ENCODE measurements at regions not wholly inside any gene's neighbourhood (a gene's known extent, or its start where the extent isn't known, plus 50 kb on each side); places are given as distances from the start of the nearest gene placed in this dataset.

- H3K4me1 ChIP-seq (ENCODE audit: control insufficient read depth, insufficient read depth, low read depth, low read length): peaks cover 6% of the 10 kb centered on the region
- H2AK5ac ChIP-seq (ENCODE audit: low read length, severe bottlenecking): no peak overlapping the region
- no peak overlapping the region for H3K4me2 ChIP-seq (ENCODE audit: low read length, poor library complexity, severe bottlenecking)
- no peaks in the 10 kb centered on the region for H3K36me3 ChIP-seq (ENCODE audit: control insufficient read depth in 1 of 2, insufficient read depth in 2 of 2, low read depth in 1 of 2, low read length in 2 of 2)
- H2BK15ac ChIP-seq (ENCODE audit: low read depth, poor library complexity, severe bottlenecking): no peak overlapping the region
- H2AFZ ChIP-seq (ENCODE audit: low read depth, low read length): no peak overlapping the region
- H2BK12ac ChIP-seq (ENCODE audit: low read length in 2 of 2): no peak overlapping the region
- 45% methylated on average over 3 of the region's 3 CpGs for WGBS
- H3K27me3 ChIP-seq (ENCODE audit: control insufficient read depth in 1 of 2, insufficient read depth in 1 of 2, low read length in 2 of 2): no peaks in the 10 kb centered on the region
- H3K27ac ChIP-seq (ENCODE audit: low read length, poor library complexity, severe bottlenecking): no peak overlapping the region
- H2BK120ac ChIP-seq (ENCODE audit: low read depth, low read length): no peak overlapping the region
- H3K14ac ChIP-seq (ENCODE audit: low read length in 2 of 2): no peak overlapping the region
- DNase-seq: no peak
- H3K79me1 ChIP-seq (replicated peaks; ENCODE audit: low read length, poor library complexity, severe bottlenecking): no peaks in the 10 kb centered on the region
- no peak overlapping the region for H3K4ac ChIP-seq (ENCODE audit: low read depth in 1 of 2, low read length in 2 of 2)
- no peaks in the 10 kb centered on the region for H3K9me3 ChIP-seq (ENCODE audit: control insufficient read depth, low read length)
- no peak overlapping the region for H3K23ac ChIP-seq (ENCODE audit: low read length in 2 of 2)
- no peak overlapping the region for H2BK5ac ChIP-seq (ENCODE audit: low read depth, low read length, poor library complexity, severe bottlenecking)
- H3K4me3 ChIP-seq (ENCODE audit: insufficient read depth in 1 of 2, low read depth in 1 of 2, low read length in 2 of 2): no peak overlapping the region
- H4K91ac ChIP-seq (ENCODE audit: low read length): no peak overlapping the region
- H4K8ac ChIP-seq (ENCODE audit: low read length): no peak overlapping the region
- no peak overlapping the region for H3K9ac ChIP-seq (ENCODE audit: low read length)
- H3K18ac ChIP-seq (ENCODE audit: low read depth in 1 of 2, low read length in 2 of 2): no peak overlapping the region
Measured at GRCh38 chr10:34031400-34031799, 696.9 kb upstream of the NRP1 start.

- WGBS: 87% methylated on average over 10 of the region's 10 CpGs
- Histone ChIP-seq H3K36me3 (ENCODE audit: control insufficient read depth in 1 of 2, insufficient read depth in 2 of 2, low read depth in 1 of 2, low read length in 2 of 2) (no peaks in the 10 kb centered on the region), H2AFZ (ENCODE audit: low read depth, low read length) (no peak overlapping the region), H3K4me3 (ENCODE audit: insufficient read depth in 1 of 2, low read depth in 1 of 2, low read length in 2 of 2) (no peak overlapping the region), H3K9ac (ENCODE audit: low read length) (no peak overlapping the region), H3K4me2 (ENCODE audit: low read length, poor library complexity, severe bottlenecking) (no peak overlapping the region), H3K79me1 (replicated peaks; ENCODE audit: low read length, poor library complexity, severe bottlenecking) (no peaks in the 10 kb centered on the region), H3K27ac (ENCODE audit: low read length, poor library complexity, severe bottlenecking) (no peak overlapping the region), H4K91ac (ENCODE audit: low read length) (no peak overlapping the region), H2BK5ac (ENCODE audit: low read depth, low read length, poor library complexity, severe bottlenecking) (no peak overlapping the region), H3K27me3 (ENCODE audit: control insufficient read depth in 1 of 2, insufficient read depth in 1 of 2, low read length in 2 of 2) (no peaks in the 10 kb centered on the region), H2AK5ac (ENCODE audit: low read length, severe bottlenecking) (no peak overlapping the region), H3K4me1 (ENCODE audit: control insufficient read depth, insufficient read depth, low read depth, low read length) (peaks cover 6% of the 10 kb centered on the region), H4K8ac (ENCODE audit: low read length) (no peak overlapping the region), H3K23ac (ENCODE audit: low read length in 2 of 2) (no peak overlapping the region), H3K9me3 (ENCODE audit: control insufficient read depth, low read length) (peaks cover 5% of the 10 kb centered on the region), H2BK15ac (ENCODE audit: low read depth, poor library complexity, severe bottlenecking) (no peak overlapping the region), H2BK12ac (ENCODE audit: low read length in 2 of 2) (no peak overlapping the region), H2BK120ac (ENCODE audit: low read depth, low read length) (no peak overlapping the region), H3K14ac (ENCODE audit: low read length in 2 of 2) (no peak overlapping the region), H3K4ac (ENCODE audit: low read depth in 1 of 2, low read length in 2 of 2) (no peak overlapping the region), H3K18ac (ENCODE audit: low read depth in 1 of 2, low read length in 2 of 2) (no peak overlapping the region)
- DNase-seq: no peak
Measured at GRCh38 chr10:34029455-34029854, 695.0 kb upstream of the NRP1 start.

DNA sequence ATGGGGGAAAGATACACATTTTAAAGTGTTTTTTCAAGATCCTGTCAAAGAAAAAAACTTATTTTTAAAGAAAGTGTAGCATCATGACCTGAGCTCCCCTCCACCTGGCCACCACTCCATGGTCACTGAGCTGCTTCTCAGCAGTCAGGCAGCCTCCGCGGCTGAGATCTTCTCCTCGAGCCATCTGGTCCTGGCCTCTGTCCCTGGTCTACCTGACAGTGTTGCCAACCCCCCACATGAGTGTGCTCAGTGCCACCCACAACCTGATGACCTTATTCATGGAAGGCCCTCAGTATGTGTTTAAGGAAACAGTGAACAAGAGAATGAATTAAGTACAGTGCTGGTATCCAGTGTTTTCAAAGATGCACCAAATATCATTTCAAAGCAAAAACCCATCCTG lies 694.5 kb upstream of the NRP1 start:
- H3K23ac ChIP-seq (ENCODE audit: low read length in 2 of 2): no peak overlapping the region
- H3K4me2 ChIP-seq (ENCODE audit: low read length, poor library complexity, severe bottlenecking): no peak overlapping the region
- no peak overlapping the region for H4K8ac ChIP-seq (ENCODE audit: low read length)
- H3K18ac ChIP-seq (ENCODE audit: low read depth in 1 of 2, low read length in 2 of 2): no peak overlapping the region
- WGBS: 62% methylated on average over 3 of the region's 3 CpGs
- no peak overlapping the region for H2AK5ac ChIP-seq (ENCODE audit: low read length, severe bottlenecking)
- no peak overlapping the region for H3K9ac ChIP-seq (ENCODE audit: low read length)
- no peak overlapping the region for H3K14ac ChIP-seq (ENCODE audit: low read length in 2 of 2)
- H3K27ac ChIP-seq (ENCODE audit: low read length, poor library complexity, severe bottlenecking): no peak overlapping the region
- no peak overlapping the region for H2BK5ac ChIP-seq (ENCODE audit: low read depth, low read length, poor library complexity, severe bottlenecking)
- H2AFZ ChIP-seq (ENCODE audit: low read depth, low read length): no peak overlapping the region
- H3K4ac ChIP-seq (ENCODE audit: low read depth in 1 of 2, low read length in 2 of 2): no peak overlapping the region
- H3K79me1 ChIP-seq (replicated peaks; ENCODE audit: low read length, poor library complexity, severe bottlenecking): no peaks in the 10 kb centered on the region
- no peak overlapping the region for H2BK12ac ChIP-seq (ENCODE audit: low read length in 2 of 2)
- DNase-seq: no peak
- no peak overlapping the region for H4K91ac ChIP-seq (ENCODE audit: low read length)
- H2BK15ac ChIP-seq (ENCODE audit: low read depth, poor library complexity, severe bottlenecking): no peak overlapping the region
- no peaks in the 10 kb centered on the region for H3K36me3 ChIP-seq (ENCODE audit: control insufficient read depth in 1 of 2, insufficient read depth in 2 of 2, low read depth in 1 of 2, low read length in 2 of 2)
- H2BK120ac ChIP-seq (ENCODE audit: low read depth, low read length): no peak overlapping the region
- H3K4me3 ChIP-seq (ENCODE audit: insufficient read depth in 1 of 2, low read depth in 1 of 2, low read length in 2 of 2): no peak overlapping the region
- no peaks in the 10 kb centered on the region for H3K27me3 ChIP-seq (ENCODE audit: control insufficient read depth in 1 of 2, insufficient read depth in 1 of 2, low read length in 2 of 2)
- peaks cover 6% of the 10 kb centered on the region for H3K4me1 ChIP-seq (ENCODE audit: control insufficient read depth, insufficient read depth, low read depth, low read length)
- H3K9me3 ChIP-seq (ENCODE audit: control insufficient read depth, low read length): peaks cover 5% of the 10 kb centered on the region

DNA sequence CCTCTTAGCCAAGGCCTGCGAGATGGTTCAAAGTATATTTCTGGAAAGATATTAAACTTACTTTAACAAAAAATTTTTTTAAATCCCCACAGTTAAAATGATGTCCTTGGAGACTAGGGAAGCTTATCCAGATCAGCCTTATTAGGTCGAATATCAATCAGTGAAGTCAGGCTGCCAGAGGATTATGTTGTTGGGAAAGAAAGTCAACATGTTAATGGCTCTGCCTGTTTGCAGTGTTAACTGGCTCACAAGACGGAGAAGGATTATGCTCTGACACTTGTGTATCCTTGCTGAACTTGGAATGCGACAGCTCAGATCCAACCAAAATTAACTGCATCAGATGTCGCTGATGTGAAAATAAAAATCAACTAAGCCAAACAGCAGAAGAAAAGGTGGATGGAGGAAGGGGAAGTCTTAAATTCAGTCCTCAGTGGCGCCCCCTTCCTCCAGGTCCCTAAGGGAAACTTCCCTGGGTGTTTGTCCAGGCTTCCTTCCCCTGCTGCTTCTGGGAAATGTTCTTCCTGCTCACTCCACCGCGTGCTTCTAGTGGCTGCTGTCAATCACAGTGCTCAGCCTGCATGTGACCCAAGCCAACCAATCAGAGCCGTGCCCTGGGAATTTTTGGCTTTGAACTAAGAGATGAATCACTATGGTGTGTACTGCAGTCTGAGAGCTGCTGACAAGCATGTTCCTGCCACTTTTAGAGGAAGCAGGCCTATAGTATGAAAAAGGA lies 690.4 kb upstream of the NRP1 start:
- peak overlapping the region in 1 of 2 experiments; percentile 12 for H3K4me3 ChIP-seq (ENCODE audit: insufficient read depth in 1 of 2, low read depth in 1 of 2, low read length in 2 of 2)
- no peak overlapping the region for H2BK5ac ChIP-seq (ENCODE audit: low read depth, low read length, poor library complexity, severe bottlenecking)
- H2AK5ac ChIP-seq (ENCODE audit: low read length, severe bottlenecking): no peak overlapping the region
- H3K4me1 ChIP-seq (ENCODE audit: control insufficient read depth, insufficient read depth, low read depth, low read length): peaks cover 6% of the 10 kb centered on the region
- no peak overlapping the region for H3K27ac ChIP-seq (ENCODE audit: low read length, poor library complexity, severe bottlenecking)
- no peak overlapping the region for H3K4ac ChIP-seq (ENCODE audit: low read depth in 1 of 2, low read length in 2 of 2)
- H2AFZ ChIP-seq (ENCODE audit: low read depth, low read length): no peak overlapping the region
- H3K9ac ChIP-seq (ENCODE audit: low read length): no peak overlapping the region
- H2BK15ac ChIP-seq (ENCODE audit: low read depth, poor library complexity, severe bottlenecking): no peak overlapping the region
- H2BK120ac ChIP-seq (ENCODE audit: low read depth, low read length): no peak overlapping the region
- no peak overlapping the region for H3K18ac ChIP-seq (ENCODE audit: low read depth in 1 of 2, low read length in 2 of 2)
- H3K23ac ChIP-seq (ENCODE audit: low read length in 2 of 2): no peak overlapping the region
- H2BK12ac ChIP-seq (ENCODE audit: low read length in 2 of 2): no peak overlapping the region
- H3K36me3 ChIP-seq (ENCODE audit: control insufficient read depth in 1 of 2, insufficient read depth in 2 of 2, low read depth in 1 of 2, low read length in 2 of 2): no peaks in the 10 kb centered on the region
- no peak overlapping the region for H3K4me2 ChIP-seq (ENCODE audit: low read length, poor library complexity, severe bottlenecking)
- no peak overlapping the region for H4K91ac ChIP-seq (ENCODE audit: low read length)
- no peaks in the 10 kb centered on the region for H3K27me3 ChIP-seq (ENCODE audit: control insufficient read depth in 1 of 2, insufficient read depth in 1 of 2, low read length in 2 of 2)
- H4K8ac ChIP-seq (ENCODE audit: low read length): no peak overlapping the region
- H3K9me3 ChIP-seq (ENCODE audit: control insufficient read depth, low read length): peaks cover 10% of the 10 kb centered on the region
- no peak overlapping the region for H3K14ac ChIP-seq (ENCODE audit: low read length in 2 of 2)
- DNase-seq: no peak
- WGBS: 79% methylated on average over 8 of the region's 9 CpGs
- H3K79me1 ChIP-seq (replicated peaks; ENCODE audit: low read length, poor library complexity, severe bottlenecking): no peaks in the 10 kb centered on the region

Measured in mesenchymal stem cell (in vitro differentiated cells and primary cell).